ENCODE measurements at regions not wholly inside any gene's neighbourhood (a gene's known extent, or its start where the extent isn't known, plus 50 kb on each side); places are given as distances from the start of the nearest gene placed in this dataset.

- Histone ChIP-seq H3K27me3 (ENCODE audit: control insufficient read depth, insufficient read depth, low read length) (no peaks in the 10 kb centered on the region), H3K4me1 (ENCODE audit: control insufficient read depth, insufficient read depth, low read length) (0 out of 2 replicates have a peak, but pooled peaks cover 4% of the 10 kb centered on the region), H3K9ac (ENCODE audit: low read depth, low read length) (no peak overlapping the region), H3K27ac (ENCODE audit: low read depth, low read length) (no peak overlapping the region), H3K9me3 (ENCODE audit: control insufficient read depth, insufficient read depth, low read length) (no peaks in the 10 kb centered on the region), H3K4me3 (ENCODE audit: low read depth, low read length) (no peak overlapping the region), H3K36me3 (ENCODE audit: control insufficient read depth, insufficient read depth, low read length) (no peaks in the 10 kb centered on the region)
These were observed 67.4 kb upstream of the SIPA1L2 start for GRCh38 chr1:232697187-232697822.

- H3K9ac ChIP-seq (ENCODE audit: low read depth, low read length), result no peak overlapping the region
- no peak overlapping the region for H3K27ac ChIP-seq (ENCODE audit: low read depth, low read length)
- H3K27me3 ChIP-seq (ENCODE audit: control insufficient read depth, insufficient read depth, low read length), result no peaks in the 10 kb centered on the region
- no peak overlapping the region for H3K4me3 ChIP-seq (ENCODE audit: low read depth, low read length)
- no peaks in the 10 kb centered on the region for H3K36me3 ChIP-seq (ENCODE audit: control insufficient read depth, insufficient read depth, low read length)
- no peaks in the 10 kb centered on the region for H3K9me3 ChIP-seq (ENCODE audit: control insufficient read depth, insufficient read depth, low read length)
- 0 out of 2 replicates have a peak, but pooled peaks cover 4% of the 10 kb centered on the region for H3K4me1 ChIP-seq (ENCODE audit: control insufficient read depth, insufficient read depth, low read length)
These were observed 69.9 kb upstream of the SIPA1L2 start for GRCh38 chr1:232699814-232700213.

GRCh38 chr1:232702911-232703310 is 73.0 kb upstream of the SIPA1L2 start:
- Histone ChIP-seq H3K36me3 (ENCODE audit: control insufficient read depth, insufficient read depth, low read length) (no peaks in the 10 kb centered on the region), H3K4me3 (ENCODE audit: low read depth, low read length) (no peak overlapping the region), H3K9me3 (ENCODE audit: control insufficient read depth, insufficient read depth, low read length) (no peaks in the 10 kb centered on the region), H3K4me1 (ENCODE audit: control insufficient read depth, insufficient read depth, low read length) (0 out of 2 replicates have a peak, but pooled peaks cover under 1% of the 10 kb centered on the region), H3K27ac (ENCODE audit: low read depth, low read length) (no peak overlapping the region), H3K9ac (ENCODE audit: low read depth, low read length) (no peak overlapping the region), H3K27me3 (ENCODE audit: control insufficient read depth, insufficient read depth, low read length) (no peaks in the 10 kb centered on the region)

- no peaks in the 10 kb centered on the region for H3K36me3 ChIP-seq (ENCODE audit: control insufficient read depth, insufficient read depth, low read length)
These were observed 74.3 kb upstream of the SIPA1L2 start for GRCh38 chr1:232704256-232704655.

DNA sequence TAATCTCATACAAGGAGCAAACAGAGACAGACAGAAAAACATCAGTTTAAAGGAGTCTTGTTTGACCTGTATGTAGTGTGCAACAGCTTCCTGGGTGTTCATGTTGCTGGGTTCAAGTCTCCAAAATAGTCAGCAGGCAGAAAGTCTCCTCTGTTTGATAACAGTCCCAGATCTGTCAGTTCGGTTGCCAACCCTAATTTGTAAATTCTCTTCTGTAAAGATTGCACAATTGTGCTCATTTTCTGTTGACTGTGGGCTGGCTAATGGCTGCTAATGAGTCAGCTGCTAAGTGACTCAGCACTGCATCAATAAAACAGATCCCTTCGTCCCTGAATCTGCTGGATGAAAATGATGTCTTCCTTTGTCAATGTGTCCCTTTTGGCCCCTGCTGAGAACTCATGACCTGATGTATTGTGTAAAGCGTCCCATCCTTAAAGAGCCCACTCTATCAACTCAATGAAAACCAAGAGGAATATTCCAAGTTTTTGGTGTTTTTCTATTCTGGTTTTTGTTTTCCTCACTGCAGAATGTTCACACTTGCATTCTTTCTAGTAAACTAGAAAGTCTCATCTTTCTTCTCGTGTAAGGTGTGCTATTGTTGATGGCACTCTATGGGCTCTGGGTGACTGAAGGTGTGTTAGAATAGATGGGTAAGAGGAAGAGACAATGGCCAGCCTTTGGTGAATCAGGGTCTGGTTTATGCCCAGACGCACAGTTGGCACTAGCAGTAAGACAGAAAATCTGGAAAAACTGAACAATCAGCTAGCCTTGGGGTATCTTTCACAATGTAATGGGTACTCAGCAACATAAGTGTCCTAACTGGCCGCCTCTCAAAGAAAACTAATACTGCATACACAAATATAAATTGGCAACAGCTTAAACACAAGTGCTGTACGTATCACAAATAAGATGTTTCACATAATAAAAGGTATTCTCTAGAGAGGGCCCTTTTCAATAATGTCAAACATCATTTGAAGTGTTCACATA is 75.1 kb upstream of the SIPA1L2 start:
- Histone ChIP-seq H3K27me3 (ENCODE audit: control insufficient read depth, insufficient read depth, low read length) (no peaks in the 10 kb centered on the region), H3K9ac (ENCODE audit: low read depth, low read length) (no peak overlapping the region), H3K4me3 (ENCODE audit: low read depth, low read length) (no peak overlapping the region), H3K9me3 (ENCODE audit: control insufficient read depth, insufficient read depth, low read length) (no peaks in the 10 kb centered on the region), H3K4me1 (ENCODE audit: control insufficient read depth, insufficient read depth, low read length) (no peaks in the 10 kb centered on the region), H3K27ac (ENCODE audit: low read depth, low read length) (no peak overlapping the region), H3K36me3 (ENCODE audit: control insufficient read depth, insufficient read depth, low read length) (no peaks in the 10 kb centered on the region)

More at GRCh38 chr1:232704256-232704655, 74.3 kb upstream of the SIPA1L2 start:
- H3K27me3 ChIP-seq (ENCODE audit: control insufficient read depth, insufficient read depth, low read length), result no peaks in the 10 kb centered on the region
- no peak overlapping the region for H3K9ac ChIP-seq (ENCODE audit: low read depth, low read length)
- H3K27ac ChIP-seq (ENCODE audit: low read depth, low read length), result no peak overlapping the region
- no peaks in the 10 kb centered on the region for H3K4me1 ChIP-seq (ENCODE audit: control insufficient read depth, insufficient read depth, low read length)
- H3K9me3 ChIP-seq (ENCODE audit: control insufficient read depth, insufficient read depth, low read length), result no peaks in the 10 kb centered on the region
- H3K4me3 ChIP-seq (ENCODE audit: low read depth, low read length), result no peak overlapping the region

DNA sequence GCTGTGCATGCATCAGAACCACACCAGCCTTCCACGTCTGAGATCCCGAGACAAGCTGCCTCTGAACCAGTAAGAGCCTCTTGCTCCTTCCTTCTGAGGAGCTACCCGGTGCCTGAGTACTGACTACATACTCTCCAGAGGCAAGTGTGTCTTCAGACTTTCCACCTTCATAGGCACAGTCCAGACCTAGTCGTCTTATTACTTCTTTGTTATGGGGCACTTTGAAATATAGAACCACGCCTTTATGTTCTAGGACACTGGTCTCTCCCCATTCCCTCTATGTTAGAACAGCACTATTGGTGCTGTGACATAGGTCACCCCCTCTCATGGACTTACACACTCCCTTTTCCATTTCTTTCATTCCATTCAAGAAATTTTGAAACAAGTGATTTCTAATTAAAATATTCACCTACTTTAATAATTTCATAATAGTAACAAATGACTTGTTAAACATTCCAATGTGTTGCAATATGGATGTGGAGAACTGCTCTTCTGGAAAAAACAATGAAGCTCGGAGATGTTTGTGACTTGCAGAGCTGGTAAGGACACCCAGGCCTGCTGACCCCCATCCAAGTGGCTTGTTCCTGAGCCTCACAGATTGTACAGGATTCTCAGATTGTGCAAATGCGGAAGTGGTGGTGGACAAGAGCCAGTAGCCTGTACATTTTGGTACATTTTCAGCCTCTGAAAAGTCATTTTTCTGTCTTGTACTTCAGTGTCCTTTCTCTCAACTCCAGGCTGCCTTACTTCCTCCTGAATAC is 76.1 kb upstream of the SIPA1L2 start:
- no peak overlapping the region for H3K9ac ChIP-seq (ENCODE audit: low read depth, low read length)
- no peak overlapping the region for H3K27ac ChIP-seq (ENCODE audit: low read depth, low read length)
- no peaks in the 10 kb centered on the region for H3K27me3 ChIP-seq (ENCODE audit: control insufficient read depth, insufficient read depth, low read length)

GRCh38 chr1:232707142-232707541 is 77.2 kb upstream of the SIPA1L2 start:
- no peak overlapping the region for H3K4me3 ChIP-seq (ENCODE audit: low read depth, low read length)
- H3K4me1 ChIP-seq (ENCODE audit: control insufficient read depth, insufficient read depth, low read length), result no peaks in the 10 kb centered on the region
- H3K27ac ChIP-seq (ENCODE audit: low read depth, low read length), result no peak overlapping the region
- H3K9ac ChIP-seq (ENCODE audit: low read depth, low read length), result no peak overlapping the region
- no peaks in the 10 kb centered on the region for H3K36me3 ChIP-seq (ENCODE audit: control insufficient read depth, insufficient read depth, low read length)
- H3K9me3 ChIP-seq (ENCODE audit: control insufficient read depth, insufficient read depth, low read length), result no peaks in the 10 kb centered on the region
- no peaks in the 10 kb centered on the region for H3K27me3 ChIP-seq (ENCODE audit: control insufficient read depth, insufficient read depth, low read length)

More for the DNA sequence above, 76.1 kb upstream of the SIPA1L2 start:
- no peaks in the 10 kb centered on the region for H3K36me3 ChIP-seq (ENCODE audit: control insufficient read depth, insufficient read depth, low read length)
- no peaks in the 10 kb centered on the region for H3K9me3 ChIP-seq (ENCODE audit: control insufficient read depth, insufficient read depth, low read length)
- H3K4me3 ChIP-seq (ENCODE audit: low read depth, low read length), result no peak overlapping the region
- no peaks in the 10 kb centered on the region for H3K4me1 ChIP-seq (ENCODE audit: control insufficient read depth, insufficient read depth, low read length)

- Histone ChIP-seq H3K4me3 (ENCODE audit: low read depth, low read length) (no peak overlapping the region), H3K4me1 (ENCODE audit: control insufficient read depth, insufficient read depth, low read length) (no peaks in the 10 kb centered on the region), H3K9me3 (ENCODE audit: control insufficient read depth, insufficient read depth, low read length) (no peaks in the 10 kb centered on the region), H3K36me3 (ENCODE audit: control insufficient read depth, insufficient read depth, low read length) (no peaks in the 10 kb centered on the region), H3K27ac (ENCODE audit: low read depth, low read length) (no peak overlapping the region), H3K9ac (ENCODE audit: low read depth, low read length) (no peak overlapping the region), H3K27me3 (ENCODE audit: control insufficient read depth, insufficient read depth, low read length) (no peaks in the 10 kb centered on the region)
These were observed 79.5 kb upstream of the SIPA1L2 start for GRCh38 chr1:232709386-232709785.

DNA sequence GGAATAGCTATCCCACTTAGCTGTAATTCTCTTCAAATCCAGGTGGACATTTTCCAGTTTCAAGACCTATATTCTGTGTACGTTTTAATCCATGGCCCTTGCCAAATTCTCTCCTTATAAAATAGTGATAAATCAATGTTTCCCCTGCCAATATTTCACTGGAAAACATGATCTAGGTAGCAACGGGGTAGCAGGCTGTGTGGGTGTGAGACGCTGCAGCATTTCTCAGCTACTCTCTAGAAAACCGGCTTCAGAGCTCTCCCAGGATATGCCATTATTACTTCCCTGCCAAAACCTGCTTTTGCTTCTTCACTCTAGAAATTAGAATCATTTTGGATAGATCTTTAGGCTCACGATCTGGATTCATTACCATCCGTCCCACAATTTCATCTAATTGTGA is 82.1 kb upstream of the SIPA1L2 start:
- Histone ChIP-seq H3K4me3 (ENCODE audit: low read depth, low read length) (no peak overlapping the region), H3K36me3 (ENCODE audit: control insufficient read depth, insufficient read depth, low read length) (no peaks in the 10 kb centered on the region), H3K9me3 (ENCODE audit: control insufficient read depth, insufficient read depth, low read length) (no peaks in the 10 kb centered on the region), H3K27me3 (ENCODE audit: control insufficient read depth, insufficient read depth, low read length) (no peaks in the 10 kb centered on the region), H3K27ac (ENCODE audit: low read depth, low read length) (no peak overlapping the region), H3K9ac (ENCODE audit: low read depth, low read length) (no peak overlapping the region), H3K4me1 (ENCODE audit: control insufficient read depth, insufficient read depth, low read length) (no peaks in the 10 kb centered on the region)

GRCh38 chr1:232713785-232714184 is 83.9 kb upstream of the SIPA1L2 start:
- peaks cover 6% of the 10 kb centered on the region for H3K9me3 ChIP-seq (ENCODE audit: control insufficient read depth, insufficient read depth, low read length)
- H3K36me3 ChIP-seq (ENCODE audit: control insufficient read depth, insufficient read depth, low read length), result no peaks in the 10 kb centered on the region
- H3K27me3 ChIP-seq (ENCODE audit: control insufficient read depth, insufficient read depth, low read length), result no peaks in the 10 kb centered on the region
- no peak overlapping the region for H3K9ac ChIP-seq (ENCODE audit: low read depth, low read length)
- H3K4me1 ChIP-seq (ENCODE audit: control insufficient read depth, insufficient read depth, low read length), result no peaks in the 10 kb centered on the region
- H3K27ac ChIP-seq (ENCODE audit: low read depth, low read length), result no peak overlapping the region
- H3K4me3 ChIP-seq (ENCODE audit: low read depth, low read length), result no peak overlapping the region

Data from HUES48 (cell line).